ENCODE measurements at regions not wholly inside any gene's neighbourhood (a gene's known extent, or its start where the extent isn't known, plus 50 kb on each side); places are given as distances from the start of the nearest gene placed in this dataset.

DNA sequence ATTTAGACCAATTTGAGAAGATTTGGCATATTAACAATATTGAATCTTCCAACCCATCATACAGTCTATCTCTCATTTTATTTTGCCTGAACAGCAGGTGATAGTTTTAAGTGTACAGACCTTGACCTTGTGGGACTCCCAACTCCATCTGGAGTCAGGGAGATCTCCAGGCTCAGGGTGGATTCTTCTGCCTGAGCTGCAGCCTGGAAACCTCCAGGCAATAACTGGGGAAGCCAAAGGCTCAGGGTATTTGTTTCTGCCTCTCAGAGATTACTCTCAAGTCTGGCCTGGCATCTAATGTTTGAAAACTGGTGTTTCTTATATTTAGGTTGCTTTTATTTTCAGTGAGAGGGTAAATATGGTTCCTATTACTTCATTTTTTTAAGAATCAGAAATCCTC is 102.1 kb upstream of the C1QTNF9B start:
- TF ChIP-seq, protein P1, sequence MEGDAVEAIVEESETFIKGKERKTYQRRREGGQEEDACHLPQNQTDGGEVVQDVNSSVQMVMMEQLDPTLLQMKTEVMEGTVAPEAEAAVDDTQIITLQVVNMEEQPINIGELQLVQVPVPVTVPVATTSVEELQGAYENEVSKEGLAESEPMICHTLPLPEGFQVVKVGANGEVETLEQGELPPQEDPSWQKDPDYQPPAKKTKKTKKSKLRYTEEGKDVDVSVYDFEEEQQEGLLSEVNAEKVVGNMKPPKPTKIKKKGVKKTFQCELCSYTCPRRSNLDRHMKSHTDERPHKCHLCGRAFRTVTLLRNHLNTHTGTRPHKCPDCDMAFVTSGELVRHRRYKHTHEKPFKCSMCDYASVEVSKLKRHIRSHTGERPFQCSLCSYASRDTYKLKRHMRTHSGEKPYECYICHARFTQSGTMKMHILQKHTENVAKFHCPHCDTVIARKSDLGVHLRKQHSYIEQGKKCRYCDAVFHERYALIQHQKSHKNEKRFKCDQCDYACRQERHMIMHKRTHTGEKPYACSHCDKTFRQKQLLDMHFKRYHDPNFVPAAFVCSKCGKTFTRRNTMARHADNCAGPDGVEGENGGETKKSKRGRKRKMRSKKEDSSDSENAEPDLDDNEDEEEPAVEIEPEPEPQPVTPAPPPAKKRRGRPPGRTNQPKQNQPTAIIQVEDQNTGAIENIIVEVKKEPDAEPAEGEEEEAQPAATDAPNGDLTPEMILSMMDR (IDR thresholded peaks at IDR 0.05): no peak
- H3K4me3 ChIP-seq: no peak overlapping the region
- no peak for DNase-seq (ENCODE audit: low spot score)
- H3K27ac ChIP-seq: no peak overlapping the region

DNA sequence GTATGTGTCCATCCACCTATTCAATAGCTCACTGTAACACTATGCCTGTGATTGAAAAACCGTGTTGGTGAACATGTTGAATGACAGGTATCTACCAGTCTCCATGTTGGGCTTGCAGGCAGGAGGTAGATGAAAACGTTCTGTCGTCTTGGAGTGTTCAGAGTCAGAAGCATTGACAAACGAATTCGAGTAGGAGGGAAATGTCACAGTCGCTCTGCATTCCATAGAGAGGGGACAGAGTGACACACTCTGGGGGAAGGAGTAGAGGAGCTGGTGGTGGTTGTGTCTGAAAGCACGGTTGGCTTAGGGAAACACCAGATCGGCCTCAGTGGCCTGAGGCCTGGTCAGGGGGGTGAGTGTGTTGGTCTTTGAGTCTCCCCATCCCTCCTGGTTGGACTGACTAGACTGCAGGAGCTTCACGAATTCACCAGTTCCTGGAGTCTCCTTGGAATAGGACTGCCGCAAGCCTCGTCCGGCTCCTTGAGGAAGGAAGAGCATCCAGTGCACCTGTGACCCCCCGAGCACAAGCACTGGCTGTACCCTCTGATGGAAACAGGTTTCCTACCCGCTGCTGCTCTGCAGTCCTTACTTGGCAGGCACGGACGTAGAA is 105.0 kb upstream of the C1QTNF9B start:
- TF ChIP-seq, protein P1 (IDR thresholded peaks at IDR 0.05): no peak
- H3K27ac ChIP-seq: no peak overlapping the region
- no peak overlapping the region for H3K4me3 ChIP-seq
- no peak for DNase-seq (ENCODE audit: low spot score)

DNA sequence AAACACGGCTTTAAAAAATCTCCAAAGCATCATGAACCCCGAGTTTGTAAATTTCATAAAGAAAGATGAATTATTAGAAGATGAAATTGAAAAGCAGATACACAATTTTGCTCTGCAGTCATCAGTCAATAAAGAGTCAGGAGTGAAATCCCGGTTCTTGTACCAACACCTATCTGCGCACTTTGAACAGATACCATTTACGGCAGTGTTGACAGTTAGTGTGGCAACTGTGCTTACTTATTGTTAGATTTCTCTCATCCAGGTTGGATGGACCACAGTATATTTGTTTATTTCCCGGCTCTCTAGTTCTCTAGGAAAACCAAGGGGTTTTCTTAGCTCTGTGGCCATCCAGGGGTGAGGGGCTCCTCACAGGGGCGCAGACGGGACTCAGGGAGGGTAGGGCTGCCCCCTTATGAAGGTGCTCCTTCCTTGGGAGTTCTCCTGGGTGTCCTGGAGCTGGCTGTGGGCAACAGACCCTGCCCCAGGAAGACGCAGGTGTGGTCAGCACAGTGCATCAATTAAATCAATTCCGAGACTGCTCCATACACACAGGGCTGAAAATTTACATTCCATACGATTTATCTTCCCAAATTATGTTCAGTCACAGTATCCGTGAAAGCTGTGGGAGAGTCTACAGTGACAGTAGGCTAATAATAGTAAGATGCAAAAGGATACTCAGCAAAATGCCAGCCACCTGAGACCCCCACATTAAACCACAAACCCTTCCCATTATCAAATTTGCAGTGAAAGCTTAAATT is 107.0 kb upstream of the C1QTNF9B start:
- Histone ChIP-seq H3K4me3 (no peak overlapping the region), H3K27ac (no peak overlapping the region)
- no peak for DNase-seq (ENCODE audit: low spot score)
- TF ChIP-seq, protein P1 (IDR thresholded peaks at IDR 0.05): no peak

DNA sequence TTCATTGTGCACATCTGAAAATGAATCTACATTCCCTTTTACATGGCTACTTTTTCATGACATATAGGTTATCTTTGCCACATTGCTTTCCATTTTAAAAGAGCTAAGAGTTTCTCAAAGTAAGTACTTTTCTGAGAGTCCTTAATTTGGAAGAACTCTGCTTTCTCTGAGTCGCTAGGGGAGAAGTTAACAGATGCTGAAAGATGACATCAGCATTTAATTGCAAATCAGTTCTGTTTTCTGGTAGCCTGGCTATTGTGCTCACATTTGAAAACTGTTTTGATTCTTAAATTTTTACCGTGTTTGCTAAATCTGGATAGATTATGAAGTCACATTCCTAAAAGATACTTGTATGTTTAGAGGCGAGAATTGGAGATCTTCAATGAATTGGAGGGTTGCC is 107.7 kb upstream of the C1QTNF9B start:
- TF ChIP-seq, protein P1 (IDR thresholded peaks at IDR 0.05): no peak
- Histone ChIP-seq H3K4me3 (no peak overlapping the region), H3K27ac (no peak overlapping the region)
- DNase-seq (ENCODE audit: low spot score): no peak

DNA sequence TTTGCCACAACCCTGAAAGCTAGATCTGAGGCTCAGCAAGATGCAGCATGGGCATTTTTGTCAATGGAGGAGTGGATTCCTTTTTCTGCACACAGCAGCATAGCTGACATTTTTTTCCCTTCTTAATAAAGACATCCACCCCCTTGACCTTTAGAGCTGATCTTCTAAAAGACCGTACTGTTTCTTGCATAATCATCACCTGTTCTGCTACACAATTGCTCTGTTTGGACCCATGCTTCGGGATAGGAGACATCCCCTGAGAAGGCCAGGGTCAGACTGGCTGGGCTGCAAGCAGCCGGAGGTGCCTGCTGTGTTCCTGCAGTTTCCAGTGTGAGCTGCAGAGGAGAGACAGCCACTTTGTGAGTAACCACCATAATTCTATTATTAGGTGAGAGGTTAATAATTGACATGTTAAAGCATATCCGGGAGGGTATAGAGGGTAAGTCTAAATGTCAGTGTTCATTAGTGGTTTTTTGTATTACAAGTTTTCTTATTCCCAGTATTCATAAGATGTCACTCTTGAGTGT is 108.5 kb upstream of the C1QTNF9B start:
- Histone ChIP-seq H3K4me3 (no peak overlapping the region), H3K27ac (no peak overlapping the region)
- TF ChIP-seq, protein P1 (IDR thresholded peaks at IDR 0.05): no peak
- no peak for DNase-seq (ENCODE audit: low spot score)

DNA sequence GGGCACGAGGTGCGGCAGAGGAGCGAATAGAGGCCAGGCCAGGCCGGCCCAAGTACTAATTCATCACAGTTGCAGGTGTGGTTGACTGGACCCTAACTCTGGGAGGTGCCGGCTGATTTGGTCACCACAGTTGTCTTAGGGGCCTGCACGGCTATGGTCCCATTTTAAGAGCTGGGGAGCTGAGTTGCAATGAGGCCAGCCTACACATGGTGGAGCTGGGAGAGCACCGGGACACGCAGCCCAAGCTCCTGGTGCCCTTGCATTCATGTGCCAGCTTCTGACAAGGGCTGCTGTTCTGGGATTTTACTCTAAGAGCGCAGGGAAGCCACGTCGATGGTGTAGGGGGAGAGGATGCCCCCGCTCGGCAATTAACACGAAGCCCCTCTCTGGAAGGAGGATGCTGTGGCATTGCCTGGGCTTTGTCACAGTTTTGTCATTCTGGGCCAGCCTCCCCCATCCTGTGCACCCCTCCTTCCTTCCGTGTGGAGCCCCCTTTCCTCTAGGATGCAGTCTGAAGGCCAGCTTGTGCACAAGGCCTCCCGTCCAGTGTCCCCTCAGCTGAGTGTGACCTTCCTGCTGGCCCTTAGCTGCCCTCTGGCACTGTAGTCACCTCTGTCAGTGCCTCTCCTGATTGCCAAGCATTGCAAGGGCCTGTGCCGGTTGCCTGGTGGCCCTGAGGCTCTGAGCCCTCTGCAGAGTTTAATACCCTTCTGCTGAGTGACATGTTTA is 109.4 kb upstream of the C1QTNF9B start:
- Histone ChIP-seq H3K4me3 (no peak overlapping the region), H3K27ac (no peak overlapping the region)
- DNase-seq (ENCODE audit: low spot score): no peak
- TF ChIP-seq, protein P1 (IDR thresholded peaks at IDR 0.05): no peak
